ENCODE measurements at regions not wholly inside any gene's neighbourhood (a gene's known extent, or its start where the extent isn't known, plus 50 kb on each side); places are given as distances from the start of the nearest gene placed in this dataset.

DNA sequence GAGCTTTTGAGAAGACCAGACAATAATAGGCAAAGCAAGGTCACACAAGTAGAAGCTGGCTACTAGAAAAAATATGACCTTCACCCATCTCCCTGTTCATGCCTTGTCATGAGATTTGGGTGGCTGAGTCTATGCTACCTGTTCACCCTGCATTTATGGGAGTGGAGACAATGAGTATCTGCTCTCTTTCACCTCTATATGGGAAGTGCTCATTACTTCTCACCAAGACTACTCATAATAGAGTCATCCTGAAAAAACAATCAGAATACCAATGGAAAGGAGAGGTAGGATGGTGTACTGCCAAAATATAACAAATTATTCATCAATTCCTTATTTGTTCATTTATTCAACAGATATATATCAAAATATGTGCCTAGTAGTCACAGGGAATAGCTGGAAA lies 921.8 kb upstream of the INTU start:
- TF ChIP-seq POLR2A (IDR thresholded peaks at IDR 0.05), result no peak
- TF ChIP-seq, protein P1, sequence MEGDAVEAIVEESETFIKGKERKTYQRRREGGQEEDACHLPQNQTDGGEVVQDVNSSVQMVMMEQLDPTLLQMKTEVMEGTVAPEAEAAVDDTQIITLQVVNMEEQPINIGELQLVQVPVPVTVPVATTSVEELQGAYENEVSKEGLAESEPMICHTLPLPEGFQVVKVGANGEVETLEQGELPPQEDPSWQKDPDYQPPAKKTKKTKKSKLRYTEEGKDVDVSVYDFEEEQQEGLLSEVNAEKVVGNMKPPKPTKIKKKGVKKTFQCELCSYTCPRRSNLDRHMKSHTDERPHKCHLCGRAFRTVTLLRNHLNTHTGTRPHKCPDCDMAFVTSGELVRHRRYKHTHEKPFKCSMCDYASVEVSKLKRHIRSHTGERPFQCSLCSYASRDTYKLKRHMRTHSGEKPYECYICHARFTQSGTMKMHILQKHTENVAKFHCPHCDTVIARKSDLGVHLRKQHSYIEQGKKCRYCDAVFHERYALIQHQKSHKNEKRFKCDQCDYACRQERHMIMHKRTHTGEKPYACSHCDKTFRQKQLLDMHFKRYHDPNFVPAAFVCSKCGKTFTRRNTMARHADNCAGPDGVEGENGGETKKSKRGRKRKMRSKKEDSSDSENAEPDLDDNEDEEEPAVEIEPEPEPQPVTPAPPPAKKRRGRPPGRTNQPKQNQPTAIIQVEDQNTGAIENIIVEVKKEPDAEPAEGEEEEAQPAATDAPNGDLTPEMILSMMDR (IDR thresholded peaks at IDR 0.05), result no peak
